CD4-positive, alpha-beta T cell treated with Interleukin-4 for 1 hour (primary cell): ENCODE measurements at regions not wholly inside any gene's neighbourhood (a gene's known extent, or its start where the extent isn't known, plus 50 kb on each side); places are given as distances from the start of the nearest gene placed in this dataset.
"Not testable (repeated sequence)": the region's sequence is repeated elsewhere in the genome, so short reads cannot be mapped to it uniquely, and the experiment has no call there.

Experiments used
- DNase-seq, 2 donors: peaks; one replicate each; pipeline ENCODE4 v3.0.0-alpha.2; 2020 to 2022

DNA sequence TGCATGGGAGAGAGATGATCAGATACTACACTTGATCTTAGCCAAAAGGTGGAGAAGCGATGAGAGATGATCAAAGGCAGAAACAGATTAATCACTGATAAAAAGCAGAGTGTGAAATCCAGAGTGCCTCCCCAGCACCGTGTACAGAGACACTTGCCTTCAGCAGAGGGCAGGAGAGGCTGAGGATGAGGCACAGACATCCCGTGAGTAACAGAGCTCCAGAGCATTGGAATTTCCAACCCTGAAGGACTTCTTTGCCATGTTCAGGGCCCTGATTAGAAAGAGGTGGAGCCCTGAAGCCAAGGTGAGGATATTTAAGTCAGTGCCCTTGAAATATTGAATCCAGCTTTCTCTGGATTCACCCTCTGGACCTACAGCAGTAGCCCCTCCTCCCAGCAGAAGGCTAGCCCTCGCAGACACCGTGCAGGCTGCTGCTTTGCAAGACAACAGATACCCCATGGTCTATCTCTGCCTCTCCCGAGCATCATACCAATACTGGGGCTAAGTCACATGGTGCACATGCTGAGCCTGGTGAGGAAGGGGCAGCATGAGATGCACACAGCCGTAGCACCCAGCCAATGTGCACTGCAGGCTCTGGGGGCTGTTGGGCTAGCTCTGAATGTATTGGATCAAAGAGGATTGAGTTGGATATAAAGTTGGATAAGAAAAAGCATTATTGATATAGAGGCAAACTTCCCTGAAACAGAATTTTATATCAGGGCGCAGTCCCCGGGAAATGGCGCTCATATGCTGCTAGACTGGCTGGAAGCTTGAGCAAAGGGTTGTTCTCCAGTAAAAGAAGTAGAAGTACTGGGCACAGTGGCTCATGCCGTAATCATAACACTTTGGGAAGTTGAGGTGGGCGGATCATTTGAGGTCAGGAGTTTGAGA, 200.3 kb upstream of the B3GAT1 start:
- DNase-seq = no peak

DNA sequence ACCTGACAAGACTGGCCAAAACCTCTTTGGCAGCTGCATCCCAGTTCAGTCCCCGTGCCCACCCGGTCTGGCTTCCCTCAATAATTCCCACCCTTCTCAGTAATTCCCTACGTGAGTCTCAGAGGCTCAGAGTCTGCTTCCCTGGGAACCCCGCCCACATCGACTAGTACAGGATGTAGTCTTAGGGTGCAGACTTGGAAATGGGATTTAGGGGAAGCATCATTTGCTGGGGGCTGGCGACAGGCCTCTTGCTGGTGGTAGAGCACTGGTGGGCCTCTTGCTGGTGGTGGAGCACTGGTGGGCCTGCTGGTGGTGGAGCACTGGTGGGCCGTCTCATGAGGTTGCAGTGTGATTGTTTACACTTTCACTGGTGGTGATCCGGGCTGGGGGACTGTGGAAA, 199.5 kb upstream of the B3GAT1 start:
- DNase-seq = no peak

DNA sequence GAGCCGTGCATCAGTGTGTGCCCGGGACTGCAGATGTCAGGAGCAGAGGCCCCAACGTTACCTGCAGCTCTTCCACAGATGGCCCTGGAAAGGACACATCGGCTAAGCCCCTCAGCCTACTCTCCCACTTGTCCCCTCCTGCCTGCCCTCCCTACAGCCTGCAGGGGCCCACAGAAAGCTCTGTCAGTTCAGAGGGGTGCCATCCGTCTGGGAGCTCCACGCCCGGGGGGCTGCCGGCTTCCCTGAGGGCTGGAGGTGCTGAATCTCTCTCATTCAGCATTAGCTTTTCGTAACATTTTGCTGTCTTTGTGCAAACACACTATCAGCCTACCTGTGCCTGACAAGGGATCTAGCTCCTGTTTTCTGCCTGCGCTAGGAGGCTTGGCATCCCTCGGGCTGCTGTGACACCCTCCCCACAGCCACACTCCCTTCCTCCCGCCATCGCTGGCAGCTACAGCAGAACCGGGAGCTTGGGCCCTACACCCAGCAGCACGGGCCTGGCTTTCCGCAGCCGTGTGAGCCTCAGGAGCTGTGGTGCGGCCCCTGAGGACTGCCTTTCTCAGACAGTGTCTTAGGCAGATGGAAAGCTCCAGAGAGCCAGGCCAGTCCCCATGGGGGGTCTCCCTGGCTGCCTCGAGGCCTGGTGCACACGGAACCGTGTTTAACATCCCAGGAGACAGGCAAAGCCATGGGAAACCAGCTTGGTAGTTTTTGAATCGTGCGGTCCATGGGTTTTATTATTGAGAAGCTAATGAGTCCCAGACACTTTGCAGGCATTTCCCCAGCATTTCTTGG, 198.3 kb upstream of the B3GAT1 start:
- no peak for DNase-seq

DNA sequence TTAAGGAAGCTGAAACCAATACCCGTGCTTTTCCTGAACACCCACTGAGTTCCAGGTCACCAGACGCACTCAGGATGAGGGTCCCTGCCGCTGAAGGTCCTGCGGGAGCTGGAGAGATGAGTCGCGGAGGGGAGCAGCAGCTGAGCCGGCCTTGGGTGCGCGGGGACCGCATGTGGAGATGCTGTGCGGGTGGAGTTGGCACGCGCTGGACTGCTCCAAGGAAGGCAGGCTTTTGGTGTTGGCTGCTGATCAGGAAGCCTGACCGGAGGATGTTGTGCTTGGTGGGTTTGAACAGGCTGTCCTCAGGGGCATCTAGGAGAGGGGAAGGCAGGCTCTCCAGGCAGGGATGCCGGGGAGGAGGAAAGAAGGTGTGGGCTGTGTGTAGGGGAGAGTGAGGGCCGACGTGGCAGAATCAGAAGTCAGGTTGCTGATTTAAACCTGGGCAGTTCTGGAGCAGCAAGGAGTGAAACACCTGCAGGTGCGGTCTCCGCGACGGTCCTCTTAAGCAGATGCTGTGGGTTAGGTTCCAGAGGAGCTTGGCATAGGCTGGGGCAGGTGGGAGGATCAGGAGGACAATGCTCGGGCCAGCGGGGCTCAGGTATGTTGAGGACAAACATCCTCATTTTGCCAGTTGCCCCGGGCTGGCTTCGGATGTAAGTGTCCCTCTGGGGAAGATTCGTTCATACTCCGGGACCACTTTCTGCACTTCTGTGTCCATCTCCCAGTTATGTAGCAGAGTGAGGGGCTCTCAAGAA, 197.5 kb upstream of the B3GAT1 start:
- no peak for DNase-seq

DNA sequence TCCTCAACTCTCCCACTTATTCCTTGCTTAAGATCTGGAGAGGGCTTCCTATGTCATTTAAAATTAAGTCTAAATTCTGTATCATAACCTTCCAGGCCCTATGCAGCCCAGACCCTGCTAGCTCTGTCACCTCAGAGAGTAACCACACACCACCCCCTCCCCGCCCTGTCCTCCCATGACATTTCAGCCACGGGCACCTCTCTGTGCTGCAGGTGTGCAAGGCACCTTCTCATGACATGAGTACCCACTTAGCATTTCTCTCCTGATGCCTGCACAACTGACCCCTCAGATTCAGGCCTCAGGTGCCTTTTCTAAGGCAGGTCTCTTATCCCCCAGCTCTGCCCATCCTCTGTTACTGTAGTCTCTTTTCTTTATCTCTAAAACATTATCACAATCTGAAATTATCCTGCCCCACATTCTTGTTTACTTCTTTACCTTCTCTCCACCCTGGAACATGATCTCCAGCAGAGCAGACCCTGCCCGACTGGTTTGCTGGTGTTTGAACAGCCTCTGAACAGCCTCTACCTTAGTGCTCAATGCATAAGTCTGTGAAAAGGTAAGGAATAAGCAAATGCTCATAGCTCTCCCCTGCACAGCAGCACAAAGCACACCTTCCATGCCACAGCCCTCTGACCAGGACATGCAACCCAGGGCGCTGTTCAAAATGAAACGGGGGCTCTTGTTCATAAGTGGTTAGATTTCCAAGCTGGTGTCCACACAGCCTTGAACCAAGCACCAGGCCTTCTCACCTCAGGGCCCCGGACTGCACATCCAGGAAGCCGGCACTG, 196.1 kb upstream of the B3GAT1 start:
- DNase-seq = no peak

DNA sequence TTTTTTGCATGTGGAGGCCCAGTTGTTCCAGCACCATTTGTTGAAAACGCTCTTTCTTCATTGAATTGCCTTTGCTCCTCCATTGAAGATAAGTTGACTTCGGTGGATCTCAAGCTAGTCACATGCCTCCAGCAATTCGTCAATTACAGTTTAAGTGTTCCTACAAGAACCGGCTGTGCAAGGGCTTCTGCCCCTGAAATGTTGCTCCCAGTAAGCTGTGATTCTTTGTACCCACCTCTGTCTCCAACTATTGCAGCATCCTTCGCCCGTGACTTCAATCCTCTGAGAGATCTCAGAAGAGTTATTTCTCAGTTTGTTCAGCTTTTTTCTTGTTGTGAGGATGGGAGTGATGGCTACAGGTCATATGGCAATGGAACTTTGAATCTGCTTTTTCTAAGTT, 194.2 kb upstream of the B3GAT1 start:
- DNase-seq = no peak

DNA sequence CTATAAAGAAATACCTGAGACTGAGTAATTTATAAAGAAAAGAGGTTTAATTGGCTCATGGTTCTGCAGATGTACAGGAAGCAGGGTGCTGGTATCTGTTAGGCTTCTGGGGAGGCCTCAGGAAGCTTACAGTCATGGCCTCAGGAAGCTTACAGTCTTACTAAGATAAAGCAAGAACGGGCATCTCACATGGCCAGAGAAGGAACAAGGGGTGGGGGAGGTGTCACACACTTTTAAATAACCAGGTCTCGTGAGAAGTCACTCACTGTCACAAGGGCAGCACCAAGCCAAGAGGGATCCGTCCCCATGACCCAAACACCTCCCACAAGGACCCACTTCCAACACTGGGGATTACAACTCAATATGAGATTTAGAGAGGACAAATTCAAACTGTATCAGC, 192.8 kb upstream of the B3GAT1 start:
- no peak for DNase-seq

DNA sequence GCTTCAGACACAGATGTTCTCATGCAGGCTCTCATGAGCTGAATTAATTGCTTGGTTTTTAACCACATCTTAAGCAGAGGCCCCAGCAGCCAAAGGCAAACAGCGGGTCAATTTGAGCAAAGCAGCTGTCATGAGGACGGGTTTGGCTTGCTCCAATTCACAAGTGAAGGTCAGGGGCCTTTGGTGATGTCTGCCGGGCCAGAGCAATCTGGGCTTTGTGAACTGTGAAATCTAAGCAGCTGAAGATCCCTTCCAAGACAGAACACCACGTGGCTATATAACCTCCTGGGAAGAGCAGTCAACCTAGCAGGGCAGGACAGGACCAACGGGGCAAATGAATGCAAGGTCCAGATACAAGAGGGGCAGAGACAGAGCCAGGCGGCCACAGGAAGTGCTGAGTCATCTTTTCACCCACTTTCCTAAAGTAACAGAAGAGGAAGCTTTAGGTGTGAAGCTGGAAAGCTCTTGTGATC, 187.3 kb upstream of the B3GAT1 start:
- DNase-seq = no peak

DNA sequence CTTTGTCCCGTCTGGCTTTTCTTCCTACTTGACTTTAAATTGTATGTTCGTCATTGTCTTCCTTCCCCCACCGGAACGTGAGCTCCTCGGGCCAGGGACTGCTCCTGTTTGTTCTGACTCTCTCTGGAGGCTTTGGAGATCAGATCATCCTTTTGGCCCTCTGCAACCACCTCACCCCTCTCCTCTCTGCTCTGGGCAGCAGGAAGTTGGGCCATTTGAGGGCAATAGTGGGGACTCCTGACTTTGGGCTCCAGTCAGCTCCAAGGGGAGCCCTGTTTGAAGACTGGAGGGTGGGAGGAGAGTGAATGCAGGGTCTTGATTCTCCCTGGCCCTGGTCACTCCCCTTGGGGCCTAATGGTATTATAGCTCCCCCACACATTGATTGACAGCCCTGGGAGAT, 186.3 kb upstream of the B3GAT1 start:
- no peak for DNase-seq

DNA sequence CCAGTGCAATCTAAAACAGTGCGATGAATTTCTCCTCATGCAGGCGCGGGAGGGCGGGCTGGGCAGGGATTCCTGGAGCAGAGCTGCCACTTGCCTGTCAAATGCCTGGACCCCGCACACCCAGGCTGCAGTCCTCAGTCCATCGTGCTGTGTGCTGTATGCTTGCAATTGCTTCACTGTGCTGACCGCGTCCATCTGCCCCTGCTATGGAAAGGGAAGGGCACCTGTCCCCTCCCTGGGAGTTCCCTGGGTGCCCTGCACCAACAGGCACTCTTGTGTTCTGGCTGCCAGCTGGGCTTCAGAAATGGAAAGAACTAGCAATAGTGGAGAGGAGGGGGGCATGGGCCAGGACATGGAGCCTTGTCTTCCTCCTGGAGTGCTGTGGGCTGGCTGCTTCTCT, 185.4 kb upstream of the B3GAT1 start:
- no peak for DNase-seq

DNA sequence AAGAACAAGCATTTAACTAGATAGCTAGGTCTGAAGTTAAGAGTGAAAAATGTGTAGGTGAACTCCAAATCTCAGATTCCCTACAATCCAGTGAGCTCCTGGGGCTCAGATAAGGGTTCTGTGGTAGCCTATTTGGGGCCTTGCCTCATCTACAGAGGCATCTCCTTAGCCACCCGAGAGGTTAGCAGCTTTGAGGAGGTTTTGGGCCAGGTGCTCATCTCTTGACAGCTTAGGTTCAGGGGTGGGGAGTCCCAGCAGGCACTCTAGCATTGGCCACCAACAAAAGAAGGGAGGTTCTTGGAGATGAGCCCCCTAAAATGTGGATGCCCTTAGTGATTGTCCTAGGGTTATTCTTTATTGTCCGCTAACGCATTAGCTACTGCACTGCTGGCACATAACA, 184.4 kb upstream of the B3GAT1 start:
- no peak for DNase-seq

DNA sequence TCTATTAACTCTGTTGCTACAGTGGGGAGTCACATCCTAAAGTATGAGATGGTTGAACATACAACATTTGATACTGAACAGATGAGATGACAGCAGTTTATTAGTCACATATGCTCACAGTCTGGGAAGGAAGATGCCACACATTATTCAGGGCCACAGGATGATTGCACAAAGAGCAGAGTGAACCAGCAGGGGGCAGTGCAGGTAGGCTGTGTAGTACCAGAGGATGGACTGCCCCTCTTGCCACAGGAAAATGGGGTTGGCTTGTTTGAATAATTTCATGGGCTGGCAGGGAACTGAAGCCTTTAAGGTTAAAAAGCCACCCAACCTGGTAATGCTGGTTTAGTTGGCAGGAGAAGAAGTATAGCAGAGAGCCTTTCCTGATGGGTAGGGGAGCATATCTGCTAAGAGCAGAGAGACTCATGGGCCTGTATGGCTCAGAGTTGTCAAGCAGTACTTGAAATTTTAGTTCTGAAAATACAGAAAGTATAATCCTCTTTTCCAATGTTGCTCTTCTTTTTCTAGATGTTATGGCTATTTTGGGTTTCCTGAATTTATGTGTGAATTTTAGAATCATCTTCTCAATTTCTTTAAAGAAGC, 180.4 kb upstream of the B3GAT1 start:
- peak; percentile 14 to 15 for DNase-seq

DNA sequence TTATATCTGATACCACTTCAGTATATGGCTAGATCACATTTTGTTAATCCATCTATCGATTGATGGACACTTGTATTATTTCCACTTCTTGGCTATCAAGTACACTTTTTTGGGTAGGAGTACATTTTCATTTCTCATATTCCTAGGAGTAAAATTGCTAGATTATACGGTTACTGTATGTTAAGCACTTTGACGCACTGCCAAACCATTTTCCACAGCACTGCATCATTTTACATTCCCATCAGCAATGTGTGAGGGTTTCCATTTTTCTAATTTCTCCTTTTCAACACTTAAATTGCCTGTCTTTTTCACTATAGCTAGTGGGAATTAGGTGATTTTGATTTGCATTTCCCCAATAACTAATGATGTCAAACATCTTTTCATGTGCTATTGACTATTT, 179.3 kb upstream of the B3GAT1 start:
- DNase-seq = no peak

DNA sequence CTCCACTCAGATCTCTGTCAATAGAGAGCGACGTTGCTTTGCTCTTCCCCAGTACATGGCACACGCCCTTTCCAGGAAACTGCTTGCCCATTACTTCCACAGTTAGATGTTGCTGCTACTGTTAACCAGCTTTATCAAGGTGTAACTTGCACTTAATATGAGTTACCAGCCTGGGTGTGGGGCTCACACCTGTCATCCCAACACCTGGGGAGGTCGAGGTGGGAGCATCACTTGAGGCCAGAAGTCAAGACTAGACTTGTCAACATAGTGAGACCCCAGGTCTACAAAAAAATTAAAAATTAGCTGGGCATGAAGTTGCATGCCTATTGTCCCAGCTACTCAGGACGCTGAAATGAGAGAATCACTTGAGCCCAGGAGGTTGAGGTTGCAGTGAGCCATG, 177.1 kb upstream of the B3GAT1 start:
- DNase-seq = no peak

DNA sequence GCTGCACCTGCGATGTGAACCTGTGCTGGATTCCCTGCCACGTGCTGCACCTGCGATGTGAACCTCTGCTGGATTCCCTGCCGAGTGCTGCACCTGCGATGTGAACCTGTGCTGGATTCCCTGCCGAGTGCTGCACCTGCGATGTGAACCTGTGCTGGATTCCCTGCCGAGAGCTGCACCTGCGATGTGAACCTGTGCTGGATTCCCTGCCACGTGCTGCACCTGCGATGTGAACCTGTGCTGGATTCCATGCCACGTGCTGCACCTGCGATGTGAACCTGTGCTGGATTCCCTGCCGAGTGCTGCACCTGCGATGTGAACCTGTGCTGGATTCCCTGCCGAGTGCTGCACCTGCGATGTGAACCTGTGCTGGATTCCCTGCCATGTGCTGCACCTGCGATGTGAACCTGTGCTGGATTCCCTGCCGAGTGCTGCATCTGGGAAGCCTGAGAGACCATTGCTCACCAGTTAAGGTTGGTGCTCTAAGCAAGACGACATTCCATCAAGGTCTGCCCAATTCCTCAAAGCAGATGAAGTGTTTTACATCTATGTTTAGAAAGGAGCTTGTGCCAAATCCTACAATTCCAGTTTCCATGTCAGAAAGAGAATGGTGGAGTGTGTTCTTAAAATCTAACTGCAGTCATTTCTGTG, 176.5 kb upstream of the B3GAT1 start:
- DNase-seq = not testable (repeated sequence)

DNA sequence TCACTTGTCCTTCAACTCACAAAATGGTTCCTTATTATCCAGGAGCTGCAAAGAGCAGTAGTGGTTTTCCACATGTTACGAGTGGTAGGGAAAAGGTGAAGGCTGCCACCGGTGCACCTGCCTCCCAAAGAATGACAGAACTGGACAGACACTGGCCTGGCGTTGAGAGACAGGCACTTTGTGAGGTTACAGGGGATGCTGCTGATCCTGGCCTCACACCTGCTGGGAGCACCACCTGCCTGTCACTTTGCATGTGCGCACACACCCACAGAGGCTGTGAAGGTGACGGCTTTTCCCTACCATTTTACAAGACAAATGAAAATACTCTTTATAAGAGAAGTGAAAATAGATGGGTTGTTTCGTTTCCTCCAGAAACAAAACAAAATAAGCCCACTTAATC, 175.3 kb upstream of the B3GAT1 start:
- DNase-seq = no peak

DNA sequence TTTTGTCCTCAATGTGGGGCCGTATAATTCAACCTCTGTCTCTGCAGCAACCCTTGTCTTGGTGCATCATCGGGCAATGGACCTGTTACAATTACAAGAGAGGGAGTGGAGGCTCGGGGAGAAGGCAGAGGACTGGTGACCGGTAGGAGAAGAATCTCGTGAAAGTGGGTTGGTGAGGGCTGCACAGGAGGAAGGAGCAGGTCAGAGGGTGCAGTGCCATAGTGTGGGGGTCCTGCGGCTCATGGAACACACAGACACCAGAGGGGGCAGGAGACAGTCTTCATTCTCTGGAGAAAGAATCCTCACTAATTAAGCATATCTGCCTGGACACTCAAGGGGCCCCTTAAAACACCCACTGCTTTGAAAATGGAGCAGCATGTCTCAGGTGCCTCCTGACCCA, 174.7 kb upstream of the B3GAT1 start:
- no peak for DNase-seq

DNA sequence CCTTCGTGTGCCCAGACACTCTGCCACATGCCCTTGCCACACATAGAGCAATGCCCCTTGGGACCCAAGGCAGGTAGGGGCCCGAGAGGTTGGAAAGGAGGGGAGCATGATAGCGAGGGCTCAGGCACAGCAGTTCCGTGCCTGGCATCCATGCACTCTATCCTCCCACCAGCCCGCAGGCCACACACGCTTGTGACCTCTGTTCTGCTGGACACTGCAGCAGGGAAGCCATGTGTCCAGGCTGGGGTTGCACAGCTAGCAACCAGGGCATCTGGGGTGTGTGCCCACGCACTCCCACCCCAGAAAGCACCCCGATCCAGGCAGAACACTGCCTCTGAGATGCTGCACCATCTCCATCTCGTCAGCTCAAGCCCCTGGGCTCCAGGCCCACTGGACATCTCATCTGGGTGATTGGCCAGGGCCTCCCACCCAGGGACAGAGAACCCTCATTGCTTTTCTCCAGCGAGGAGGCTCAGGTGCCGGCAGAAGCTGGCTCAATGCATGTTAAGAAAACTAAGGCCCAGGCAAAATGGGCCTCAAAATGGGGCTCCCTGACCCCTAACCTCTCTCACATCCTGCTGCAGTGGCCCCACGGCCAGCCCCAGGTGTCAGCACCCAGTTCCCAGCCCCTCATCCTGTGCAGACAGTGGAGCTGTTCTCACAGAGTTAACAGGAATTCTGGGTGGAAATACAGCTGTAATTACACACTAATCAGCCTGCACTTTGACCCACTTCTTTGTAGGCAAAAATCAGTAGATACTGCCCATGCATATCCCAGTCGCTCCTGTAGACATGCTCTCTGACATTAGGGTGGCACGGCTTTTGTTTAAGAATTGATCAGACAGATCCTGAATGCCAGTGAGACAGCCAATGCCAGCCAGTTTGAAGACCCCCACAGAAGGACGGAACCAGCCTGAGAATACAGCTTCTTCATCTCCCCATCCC, 173.9 kb upstream of the B3GAT1 start:
- DNase-seq = no peak

DNA sequence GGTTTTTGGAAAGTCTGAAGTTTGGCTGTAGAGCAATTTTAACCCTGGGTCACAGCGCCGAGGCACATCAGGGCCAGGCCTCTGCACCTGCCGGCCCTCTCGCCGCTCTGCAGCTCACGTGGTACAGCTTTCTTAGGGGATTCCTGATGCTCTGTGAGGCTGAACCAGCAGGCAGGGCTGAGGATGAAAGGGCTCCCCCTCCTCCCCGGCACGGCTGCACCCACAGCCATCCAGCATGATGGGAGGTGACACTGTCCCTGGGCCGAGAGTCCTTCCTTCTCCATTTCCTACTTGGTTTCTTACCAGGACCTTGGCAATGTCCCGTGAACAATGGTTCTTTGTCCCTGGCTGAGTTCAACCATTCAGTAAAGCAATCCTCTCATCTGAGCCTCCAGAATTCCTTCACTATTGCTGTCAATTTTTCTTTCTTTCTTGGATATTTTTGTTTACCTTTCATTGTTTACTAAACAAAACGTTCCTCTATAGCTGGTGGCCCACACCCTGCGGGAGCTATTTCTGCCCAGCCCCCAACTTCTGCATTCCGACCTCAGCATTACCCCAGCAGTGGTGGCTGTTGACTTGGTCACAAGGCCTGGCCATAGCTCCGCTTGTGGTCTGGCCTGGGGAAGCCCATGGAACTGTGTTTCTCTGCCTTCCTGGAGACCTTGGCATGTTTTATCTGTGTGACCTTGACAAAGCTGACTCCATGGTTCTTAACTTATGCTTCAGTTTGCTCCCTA, 172.8 kb upstream of the B3GAT1 start:
- DNase-seq = no peak
